Panc1 (cell line): ENCODE measurements at regions not wholly inside any gene's neighbourhood (a gene's known extent, or its start where the extent isn't known, plus 50 kb on each side); places are given as distances from the start of the nearest gene placed in this dataset.

Experiments
- ATAC-seq: fragments of 200-7000 bp; cut with Tn5 transposase; 2 replicates; pipeline ENCODE4 v1.9.1; 2020; ENCODE audit warnings: mild to moderate bottlenecking, moderate library complexity
- BruUV-seq: library from RNA; stranded (reverse); fragments of 400-500 nt; replicated peaks from 2 replicates; lab custom pipeline; 2021; lab: Mats Ljungman, UMichigan
- CTCF ChIA-PET: fragments of 300-600 bp; sonication (Branson Sonifier 250); formaldehyde crosslinking; loops from one replicate; lab custom pipeline; 2022; ENCODE audit warnings: antibody characterized with exemption; lab: Charles Lee
- POLR2A ChIA-PET: fragments of 300-600 bp; sonication (Branson Sonifier 250); formaldehyde crosslinking; loops from one replicate; lab custom pipeline; 2022; ENCODE audit warnings: antibody characterized with exemption; lab: Charles Lee
- DNase-seq: peaks from one replicate; pipeline ENCODE4 v3.0.0-alpha.2; 2010; ENCODE audit warnings: low read depth, low spot score
- H3K27ac ChIP-seq: 2 replicates; pipeline ENCODE4 v1.5.1; 2011; ENCODE audit warnings: mild to moderate bottlenecking, low read length, inconsistent platforms
- H3K27me3 ChIP-seq: fragments of 200-500 bp; sonication (Bioruptor generic); 2 replicates; pipeline ENCODE4 v1.6.0; 2014; ENCODE audit warnings: low read length, inconsistent platforms; ENCODE audit not compliant: control insufficient read depth, insufficient read depth
- H3K36me3 ChIP-seq: fragments of 200-500 bp; sonication (Bioruptor generic); 2 replicates; pipeline ENCODE4 v1.5.1; 2014; ENCODE audit warnings: inconsistent platforms, mild to moderate bottlenecking, low read length, moderate library complexity; ENCODE audit not compliant: control insufficient read depth, insufficient read depth
- H3K4me1 ChIP-seq: 2 replicates; pipeline ENCODE4 v1.5.1; 2011; ENCODE audit warnings: inconsistent platforms, mild to moderate bottlenecking, low read length, moderate library complexity; ENCODE audit not compliant: control insufficient read depth, insufficient read depth
- H3K4me3 ChIP-seq, 2 experiments: 2 replicates each; pipeline ENCODE4 v1.5.1; 2011 to 2012; ENCODE audit warnings: low read depth in 2 of 2, low read length in 2 of 2, mild to moderate bottlenecking in 2 of 2, inconsistent platforms in 1 of 2, moderate library complexity in 1 of 2
- H3K9me3 ChIP-seq: fragments of 200-500 bp; sonication (Bioruptor generic); 2 replicates; pipeline ENCODE4 v1.5.1; 2014; ENCODE audit warnings: low read depth, mild to moderate bottlenecking, inconsistent platforms, low read length, moderate library complexity; ENCODE audit not compliant: control insufficient read depth, insufficient read depth
- CTCF ChIP-seq: fragments of 450-650 bp; IDR thresholded peaks from 2 replicates; pipeline ENCODE4 v1.5.1; 2017; ENCODE audit warnings: mild to moderate bottlenecking
- POLR2AphosphoS5 ChIP-seq: IDR thresholded peaks from 2 replicates; pipeline ENCODE4 v1.6.1; 2012; ENCODE audit warnings: mild to moderate bottlenecking, low read depth, low read length, moderate library complexity
- REST ChIP-seq, 2 experiments: IDR thresholded peaks; 2 replicates each; pipeline ENCODE4 v1.6.1; 2011 to 2012; ENCODE audit warnings: low read depth in 2 of 2, control low read depth in 1 of 2, low read length in 1 of 2, mild to moderate bottlenecking in 1 of 2, moderate library complexity in 1 of 2; ENCODE audit not compliant: insufficient read depth in 1 of 2
- SIN3A ChIP-seq: IDR thresholded peaks from 2 replicates; pipeline ENCODE4 v1.6.1; 2012; ENCODE audit warnings: low read depth, mild to moderate bottlenecking, low read length, moderate library complexity, borderline replicate concordance; ENCODE audit not compliant: insufficient read depth
- TCF7L2 ChIP-seq: IDR thresholded peaks from 2 replicates; pipeline ENCODE4 v1.6.1; 2011; ENCODE audit warnings: mild to moderate bottlenecking, low read depth, low read length, inconsistent platforms
- in situ Hi-C: cut with HindIII; loops from 2 replicates; pipeline ENCODE4 v1.10.0; 2016; ENCODE audit warnings: low sequenced_read_pairs, low pct_unique_long_range_greater_than_20kb
- intact Hi-C: fragments of 100-400 bp; cut with micrococcal nuclease; formaldehyde crosslinking; loops from one replicate; pipeline ENCODE4 v1.10.0; 2022; ENCODE audit not compliant: unreplicated experiment

DNA sequence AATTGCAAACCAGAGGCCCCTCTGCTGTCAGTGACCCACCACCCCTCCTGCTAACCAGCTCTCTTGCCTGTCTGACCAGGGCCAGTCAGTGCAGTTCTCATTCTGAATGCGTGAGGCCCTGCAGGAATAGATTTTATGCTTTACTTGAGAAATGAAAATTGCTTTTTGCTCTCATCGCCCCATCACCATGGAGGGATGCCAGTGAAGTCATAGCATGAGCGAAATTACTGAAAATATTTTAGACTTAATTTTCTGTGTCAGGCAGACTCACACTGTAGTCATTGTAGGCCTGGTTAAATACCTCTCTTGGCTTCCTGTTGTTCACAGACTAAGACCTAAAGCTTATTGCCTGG lies 490.5 kb upstream of the CDH5 start:
- BruUV-seq: no TSS peak
- Histone ChIP-seq H3K27me3 (no peaks in the 10 kb centered on the region), H3K36me3 (no peaks in the 10 kb centered on the region), H3K4me3 (no peak overlapping the region), H3K9me3 (no peaks in the 10 kb centered on the region), H3K4me1 (no peaks in the 10 kb centered on the region), H3K27ac (no peak overlapping the region)
- DNase-seq: no peak
- no peak for TF ChIP-seq REST (IDR thresholded peaks at IDR 0.05; ENCODE audit: insufficient read depth in 1 of 2, low read depth in 2 of 2, low read length in 1 of 2)
- no peak for TF ChIP-seq TCF7L2
- no peak for TF ChIP-seq POLR2AphosphoS5
- no peak for TF ChIP-seq SIN3A
- TF ChIP-seq CTCF: no peak
- intact Hi-C loops: no loop called here
- ChIA-PET CTCF (no interaction called here), POLR2A (no interaction called here)
- no peak for ATAC-seq
- in situ Hi-C loops: no loop called here

GRCh38 chr16:65875381-65876055 lies 491.0 kb upstream of the CDH5 start:
- in situ Hi-C loops: no loop called here
- no TSS peak for BruUV-seq
- Histone ChIP-seq H3K9me3 (no peaks in the 10 kb centered on the region), H3K36me3 (no peaks in the 10 kb centered on the region), H3K4me1 (no peaks in the 10 kb centered on the region), H3K27ac (no peak overlapping the region), H3K27me3 (no peaks in the 10 kb centered on the region), H3K4me3 (no peak overlapping the region)
- POLR2A ChIA-PET: no interaction called here
- ATAC-seq (no peak), DNase-seq (no peak)
- intact Hi-C loops: no loop called here
- TF ChIP-seq TCF7L2: no peak
- no peak for TF ChIP-seq REST (IDR thresholded peaks at IDR 0.05; ENCODE audit: insufficient read depth in 1 of 2, low read depth in 2 of 2, low read length in 1 of 2)
- no peak for TF ChIP-seq SIN3A
- TF ChIP-seq CTCF: no peak
- TF ChIP-seq POLR2AphosphoS5: no peak
- CTCF ChIA-PET: no interaction called here
